GM13976 (cell line): ENCODE measurements at regions not wholly inside any gene's neighbourhood (a gene's known extent, or its start where the extent isn't known, plus 50 kb on each side); places are given as distances from the start of the nearest gene placed in this dataset.

Source experiments
- DNase-seq: peaks from one replicate; pipeline ENCODE4 v3.0.0; 2012; ENCODE audit warnings: low spot score
- CTCF ChIP-seq: IDR thresholded peaks from 2 replicates; pipeline ENCODE4 v1.5.1; 2012; ENCODE audit warnings: borderline replicate concordance, mild to moderate bottlenecking; ENCODE audit not compliant: insufficient read depth; ENCODE audit errors: extremely low read depth, missing control alignments, control extremely low read depth
- in situ Hi-C: fragments of 300-500 bp; cut with MboI; formaldehyde crosslinking; loops from one replicate; pipeline ENCODE4 v1.12.0; 2022; ENCODE audit warnings: low sequenced_read_pairs, mixed read lengths, inconsistent platforms; ENCODE audit not compliant: unreplicated experiment

GRCh38 chr3:168266335-168266734 lies 170.6 kb upstream of the GOLIM4 start:
- in situ Hi-C loops, result no loop called here
- DNase-seq, result no peak
- no peak for TF ChIP-seq CTCF

GRCh38 chr3:168262887-168263286 lies 167.2 kb upstream of the GOLIM4 start:
- no peak for DNase-seq
- TF ChIP-seq CTCF, result no peak
- in situ Hi-C loops, result no loop called here

GRCh38 chr3:168260859-168261258 lies 165.1 kb upstream of the GOLIM4 start:
- in situ Hi-C loops, result no loop called here
- no peak for DNase-seq
- no peak for TF ChIP-seq CTCF

GRCh38 chr3:168251371-168251770 lies 155.6 kb upstream of the GOLIM4 start:
- no peak for TF ChIP-seq CTCF
- in situ Hi-C loops, result no loop called here
- DNase-seq, result peak; percentile 59

- in situ Hi-C loops, result no loop called here
- no peak for TF ChIP-seq CTCF
- peak; percentile 28 for DNase-seq
Observed at GRCh38 chr3:168250415-168250861, 154.7 kb upstream of the GOLIM4 start.

- peak; percentile 88 for DNase-seq
- in situ Hi-C loops, result no loop called here
- peak; percentile 64 for TF ChIP-seq CTCF
Observed at GRCh38 chr3:168249550-168250414, 154.1 kb upstream of the GOLIM4 start.

GRCh38 chr3:168249205-168249549 lies 153.5 kb upstream of the GOLIM4 start:
- no peak for TF ChIP-seq CTCF

More at GRCh38 chr3:168249205-168249549, 153.5 kb upstream of the GOLIM4 start:
- DNase-seq, result peak; percentile 68
- in situ Hi-C loops, result no loop called here
